ENCODE measurements at regions not wholly inside any gene's neighbourhood (a gene's known extent, or its start where the extent isn't known, plus 50 kb on each side); places are given as distances from the start of the nearest gene placed in this dataset.

DNA sequence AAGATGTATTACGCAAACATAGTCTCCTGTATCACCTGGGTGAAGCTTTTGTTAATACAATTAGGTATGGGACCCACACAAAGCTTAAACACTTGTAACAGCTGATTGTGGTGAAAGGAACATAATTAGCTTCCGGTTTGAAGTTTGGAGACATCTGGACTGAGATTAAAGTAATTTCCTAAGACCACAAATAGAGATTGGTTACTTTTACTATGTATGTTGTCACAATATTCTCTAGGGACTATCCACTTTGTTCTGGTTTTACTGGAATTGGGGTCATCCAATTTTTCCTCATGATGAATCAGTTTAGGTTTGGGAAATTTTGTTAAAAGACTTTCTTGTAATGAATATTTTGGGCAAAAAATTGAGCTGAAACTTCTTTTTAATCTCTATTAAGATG, 71.8 kb upstream of the SAMSN1 start:
- no peaks in the 10 kb centered on the region for H3K79me2 ChIP-seq (ENCODE audit: insufficient read depth, low read length)
- H4K20me1 ChIP-seq (ENCODE audit: insufficient read depth, low read length), result no peaks in the 10 kb centered on the region
- no peaks in the 10 kb centered on the region for H3K27me3 Mint-ChIP-seq (ENCODE audit: low read depth, unreplicated experiment)
- no peaks in the 10 kb centered on the region for H3K4me1 ChIP-seq (ENCODE audit: insufficient read depth, low read length)
- no peaks in the 10 kb centered on the region for H3K36me3 Mint-ChIP-seq (ENCODE audit: low read depth, unreplicated experiment)
- no peak overlapping the region for H3K9ac ChIP-seq (ENCODE audit: low read length)
- no peaks in the 10 kb centered on the region for H3K4me1 Mint-ChIP-seq (ENCODE audit: low read depth, unreplicated experiment)
- H3K9me3 ChIP-seq (ENCODE audit: insufficient read depth, low read depth, low read length), result no peaks in the 10 kb centered on the region
- no peak overlapping the region for H3K27ac Mint-ChIP-seq (ENCODE audit: unreplicated experiment)
- H3K4me2 ChIP-seq (ENCODE audit: low read length), result no peak overlapping the region
- H3K27ac ChIP-seq (ENCODE audit: low read depth, low read length), result no peak overlapping the region
- no peaks in the 10 kb centered on the region for H3K27me3 ChIP-seq (ENCODE audit: insufficient read depth, low read length)
- no peak for DNase-seq (ENCODE audit: low read depth)
- TF ChIP-seq, protein P1, sequence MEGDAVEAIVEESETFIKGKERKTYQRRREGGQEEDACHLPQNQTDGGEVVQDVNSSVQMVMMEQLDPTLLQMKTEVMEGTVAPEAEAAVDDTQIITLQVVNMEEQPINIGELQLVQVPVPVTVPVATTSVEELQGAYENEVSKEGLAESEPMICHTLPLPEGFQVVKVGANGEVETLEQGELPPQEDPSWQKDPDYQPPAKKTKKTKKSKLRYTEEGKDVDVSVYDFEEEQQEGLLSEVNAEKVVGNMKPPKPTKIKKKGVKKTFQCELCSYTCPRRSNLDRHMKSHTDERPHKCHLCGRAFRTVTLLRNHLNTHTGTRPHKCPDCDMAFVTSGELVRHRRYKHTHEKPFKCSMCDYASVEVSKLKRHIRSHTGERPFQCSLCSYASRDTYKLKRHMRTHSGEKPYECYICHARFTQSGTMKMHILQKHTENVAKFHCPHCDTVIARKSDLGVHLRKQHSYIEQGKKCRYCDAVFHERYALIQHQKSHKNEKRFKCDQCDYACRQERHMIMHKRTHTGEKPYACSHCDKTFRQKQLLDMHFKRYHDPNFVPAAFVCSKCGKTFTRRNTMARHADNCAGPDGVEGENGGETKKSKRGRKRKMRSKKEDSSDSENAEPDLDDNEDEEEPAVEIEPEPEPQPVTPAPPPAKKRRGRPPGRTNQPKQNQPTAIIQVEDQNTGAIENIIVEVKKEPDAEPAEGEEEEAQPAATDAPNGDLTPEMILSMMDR (IDR thresholded peaks at IDR 0.05; ENCODE audit: insufficient read depth, low read depth, low read length), result no peak
- no peak for TF ChIP-seq EZH2 (IDR thresholded peaks at IDR 0.05; ENCODE audit: insufficient read depth, low read length)
- peaks cover 2% of the 10 kb centered on the region for H3K9me3 Mint-ChIP-seq (ENCODE audit: unreplicated experiment)
- no peak for FAIRE-seq
- no peak overlapping the region for H2AFZ ChIP-seq (ENCODE audit: low read depth, low read length)
- no peaks in the 10 kb centered on the region for H3K36me3 ChIP-seq (ENCODE audit: insufficient read depth, low read length)
- H3K4me3 Mint-ChIP-seq (ENCODE audit: unreplicated experiment), result no peak overlapping the region
- H3K4me3 ChIP-seq (ENCODE audit: insufficient read depth, low read depth, low read length), result no peak overlapping the region

DNA sequence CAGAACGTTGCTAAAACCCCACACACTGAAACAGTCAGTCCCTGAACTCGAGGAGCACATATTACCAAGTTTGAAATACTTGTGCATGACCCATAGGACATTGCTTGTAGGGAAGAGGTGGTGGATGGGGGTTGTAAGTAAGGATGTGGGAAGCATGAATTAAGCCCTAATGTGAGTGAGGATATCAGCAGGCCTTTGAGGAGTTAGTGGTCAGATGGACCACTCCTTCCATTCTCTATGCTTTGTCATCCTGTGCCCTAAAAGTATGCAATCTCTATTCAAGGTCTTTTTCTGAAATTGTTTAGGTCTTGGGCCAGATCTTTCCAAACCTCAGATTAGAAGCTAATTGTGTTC, 70.9 kb upstream of the SAMSN1 start:
- Histone ChIP-seq H3K27me3 (ENCODE audit: insufficient read depth, low read length) (no peaks in the 10 kb centered on the region), H3K36me3 (ENCODE audit: insufficient read depth, low read length) (no peaks in the 10 kb centered on the region), H3K27ac (ENCODE audit: low read depth, low read length) (no peak overlapping the region), H3K79me2 (ENCODE audit: insufficient read depth, low read length) (no peaks in the 10 kb centered on the region), H3K9ac (ENCODE audit: low read length) (no peak overlapping the region), H3K9me3 (ENCODE audit: insufficient read depth, low read depth, low read length) (no peaks in the 10 kb centered on the region), H3K4me1 (ENCODE audit: insufficient read depth, low read length) (no peaks in the 10 kb centered on the region), H3K4me2 (ENCODE audit: low read length) (no peak overlapping the region), H4K20me1 (ENCODE audit: insufficient read depth, low read length) (no peaks in the 10 kb centered on the region), H3K4me3 (ENCODE audit: insufficient read depth, low read depth, low read length) (no peak overlapping the region), H2AFZ (ENCODE audit: low read depth, low read length) (no peak overlapping the region)
- Mint-ChIP-seq H3K4me3 (ENCODE audit: unreplicated experiment) (no peak overlapping the region), H3K36me3 (ENCODE audit: low read depth, unreplicated experiment) (no peaks in the 10 kb centered on the region), H3K4me1 (ENCODE audit: low read depth, unreplicated experiment) (no peaks in the 10 kb centered on the region), H3K27me3 (ENCODE audit: low read depth, unreplicated experiment) (no peaks in the 10 kb centered on the region), H3K27ac (ENCODE audit: unreplicated experiment) (no peak overlapping the region), H3K9me3 (ENCODE audit: unreplicated experiment) (no peaks in the 10 kb centered on the region)
- FAIRE-seq (no peak), DNase-seq (ENCODE audit: low read depth) (no peak)
- TF ChIP-seq EZH2 (IDR thresholded peaks at IDR 0.05; ENCODE audit: insufficient read depth, low read length), result no peak
- TF ChIP-seq, protein P1 (IDR thresholded peaks at IDR 0.05; ENCODE audit: insufficient read depth, low read depth, low read length), result no peak

DNA sequence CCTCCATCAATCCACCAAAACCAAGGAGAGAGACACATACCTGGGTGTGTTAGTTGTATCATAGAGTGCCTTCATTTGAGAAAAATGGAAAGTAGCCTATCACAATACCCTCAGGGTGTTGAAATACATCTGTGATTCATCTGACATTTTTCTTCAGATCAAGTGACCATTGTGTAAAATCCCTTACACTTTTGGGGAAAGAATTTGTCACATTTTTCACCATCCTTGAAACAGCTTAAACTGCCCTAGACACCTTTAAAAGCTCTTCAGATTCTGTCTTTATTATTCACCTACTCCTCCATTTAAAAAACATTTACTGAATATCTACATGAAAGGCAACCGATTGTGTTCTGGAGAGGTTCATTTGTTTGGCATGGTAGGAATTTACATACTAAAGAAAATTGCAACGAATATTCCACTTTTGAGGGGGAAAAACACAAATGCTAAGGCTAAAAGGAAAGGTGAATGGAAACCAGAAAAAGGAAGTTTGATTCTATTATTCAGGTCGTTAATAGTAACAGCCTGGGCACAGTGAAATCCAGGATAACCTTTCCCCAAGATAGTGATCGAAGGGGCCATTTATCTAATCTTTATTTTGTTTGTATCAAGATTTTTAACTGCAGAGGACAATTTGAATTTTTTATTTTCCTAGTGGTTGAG, 70.4 kb upstream of the SAMSN1 start:
- Histone ChIP-seq H3K4me2 (ENCODE audit: low read length) (no peak overlapping the region), H3K4me1 (ENCODE audit: insufficient read depth, low read length) (no peaks in the 10 kb centered on the region), H3K36me3 (ENCODE audit: insufficient read depth, low read length) (no peaks in the 10 kb centered on the region), H3K4me3 (ENCODE audit: insufficient read depth, low read depth, low read length) (no peak overlapping the region), H3K27me3 (ENCODE audit: insufficient read depth, low read length) (no peaks in the 10 kb centered on the region), H4K20me1 (ENCODE audit: insufficient read depth, low read length) (no peaks in the 10 kb centered on the region), H3K9ac (ENCODE audit: low read length) (no peak overlapping the region), H3K79me2 (ENCODE audit: insufficient read depth, low read length) (no peaks in the 10 kb centered on the region), H3K27ac (ENCODE audit: low read depth, low read length) (no peak overlapping the region), H3K9me3 (ENCODE audit: insufficient read depth, low read depth, low read length) (no peaks in the 10 kb centered on the region), H2AFZ (ENCODE audit: low read depth, low read length) (no peak overlapping the region)
- DNase-seq (ENCODE audit: low read depth), result no peak
- FAIRE-seq, result no peak
- Mint-ChIP-seq H3K27me3 (ENCODE audit: low read depth, unreplicated experiment) (no peaks in the 10 kb centered on the region), H3K9me3 (ENCODE audit: unreplicated experiment) (no peaks in the 10 kb centered on the region), H3K27ac (ENCODE audit: unreplicated experiment) (no peak overlapping the region), H3K36me3 (ENCODE audit: low read depth, unreplicated experiment) (no peaks in the 10 kb centered on the region), H3K4me3 (ENCODE audit: unreplicated experiment) (no peak overlapping the region), H3K4me1 (ENCODE audit: low read depth, unreplicated experiment) (no peaks in the 10 kb centered on the region)
- TF ChIP-seq, protein P1 (IDR thresholded peaks at IDR 0.05; ENCODE audit: insufficient read depth, low read depth, low read length), result no peak
- TF ChIP-seq EZH2 (IDR thresholded peaks at IDR 0.05; ENCODE audit: insufficient read depth, low read length), result no peak

Measured in astrocyte (in vitro differentiated cells and primary cell).